ENCODE measurements at regions not wholly inside any gene's neighbourhood (a gene's known extent, or its start where the extent isn't known, plus 50 kb on each side); places are given as distances from the start of the nearest gene placed in this dataset.

DNA sequence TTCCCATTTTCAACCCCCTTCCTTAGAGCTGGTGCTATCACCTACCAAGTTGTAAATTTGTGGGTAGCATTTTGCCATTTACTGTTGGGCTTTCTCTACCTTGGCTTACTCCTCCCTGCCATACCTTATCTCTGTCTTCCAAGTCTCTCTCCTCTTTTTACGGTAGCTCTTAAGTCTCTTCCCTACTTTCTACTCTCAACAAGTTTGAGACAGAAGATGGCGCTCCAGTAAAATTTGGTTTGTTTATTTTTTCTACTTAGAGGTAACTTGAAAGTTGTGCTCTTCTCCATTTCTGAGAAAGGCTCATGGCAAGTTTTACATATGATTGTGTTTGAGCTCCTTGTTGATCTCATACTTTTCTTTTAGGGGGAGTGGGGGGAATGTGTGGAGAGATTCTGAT lies 1508.1 kb downstream of the TECRL start:
- Histone ChIP-seq H3K9me1 (ENCODE audit: control insufficient read depth, extremely low read depth, insufficient read depth, low read length) (no peaks in the 10 kb centered on the region), H3K79me2 (ENCODE audit: control insufficient read depth, insufficient read depth, low read length) (no peaks in the 10 kb centered on the region), H3K27me3 (ENCODE audit: control insufficient read depth, extremely low read depth, insufficient read depth, low read length) (no peaks in the 10 kb centered on the region), H3K4me3 (ENCODE audit: control insufficient read depth in 2 of 3, extremely low read depth in 1 of 3, insufficient read depth in 2 of 3, low read depth in 1 of 3, low read length in 3 of 3) (no peak overlapping the region), H3K4me1 (ENCODE audit: control insufficient read depth, extremely low read depth, insufficient read depth, low read length) (no peaks in the 10 kb centered on the region), H2AFZ (ENCODE audit: control insufficient read depth, low read length) (no peak overlapping the region), H3K9me3 (ENCODE audit: control insufficient read depth, low read depth, low read length) (no peaks in the 10 kb centered on the region), H3K27ac (ENCODE audit: control insufficient read depth, insufficient read depth, low read length) (no peak overlapping the region), H4K20me1 (ENCODE audit: control insufficient read depth, extremely low read depth, insufficient read depth, low read length) (no peaks in the 10 kb centered on the region), H3K4me2 (ENCODE audit: control insufficient read depth, extremely low read depth, insufficient read depth, low read depth, low read length) (no peak overlapping the region), H3K36me3 (ENCODE audit: control insufficient read depth in 2 of 2, extremely low read depth in 1 of 2, insufficient read depth in 2 of 2, low read length in 2 of 2) (no peaks in the 10 kb centered on the region), H3K9ac (ENCODE audit: control insufficient read depth, extremely low read depth, insufficient read depth, low read length) (no peak overlapping the region)
- dilution Hi-C loops (cut with MboI; ENCODE audit: extremely low pct_ligation_motif_present, low sequenced_read_pairs): no loop called here
- no peak for DNase-seq (ENCODE audit: low read depth, low spot score)
- FAIRE-seq: no peak
- TF ChIP-seq EZH2 (IDR thresholded peaks at IDR 0.05; ENCODE audit: low read length): no peak
- TF ChIP-seq, protein P1, sequence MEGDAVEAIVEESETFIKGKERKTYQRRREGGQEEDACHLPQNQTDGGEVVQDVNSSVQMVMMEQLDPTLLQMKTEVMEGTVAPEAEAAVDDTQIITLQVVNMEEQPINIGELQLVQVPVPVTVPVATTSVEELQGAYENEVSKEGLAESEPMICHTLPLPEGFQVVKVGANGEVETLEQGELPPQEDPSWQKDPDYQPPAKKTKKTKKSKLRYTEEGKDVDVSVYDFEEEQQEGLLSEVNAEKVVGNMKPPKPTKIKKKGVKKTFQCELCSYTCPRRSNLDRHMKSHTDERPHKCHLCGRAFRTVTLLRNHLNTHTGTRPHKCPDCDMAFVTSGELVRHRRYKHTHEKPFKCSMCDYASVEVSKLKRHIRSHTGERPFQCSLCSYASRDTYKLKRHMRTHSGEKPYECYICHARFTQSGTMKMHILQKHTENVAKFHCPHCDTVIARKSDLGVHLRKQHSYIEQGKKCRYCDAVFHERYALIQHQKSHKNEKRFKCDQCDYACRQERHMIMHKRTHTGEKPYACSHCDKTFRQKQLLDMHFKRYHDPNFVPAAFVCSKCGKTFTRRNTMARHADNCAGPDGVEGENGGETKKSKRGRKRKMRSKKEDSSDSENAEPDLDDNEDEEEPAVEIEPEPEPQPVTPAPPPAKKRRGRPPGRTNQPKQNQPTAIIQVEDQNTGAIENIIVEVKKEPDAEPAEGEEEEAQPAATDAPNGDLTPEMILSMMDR (optimal IDR thresholded peaks at IDR 0.05 in 1 of 3, IDR thresholded peaks at IDR 0.05 in 1 of 3, conservative IDR thresholded peaks at IDR 0.05 in 1 of 3; ENCODE audit: extremely low read depth in 1 of 3, insufficient read depth in 2 of 3, low read length in 3 of 3): no peak

DNA sequence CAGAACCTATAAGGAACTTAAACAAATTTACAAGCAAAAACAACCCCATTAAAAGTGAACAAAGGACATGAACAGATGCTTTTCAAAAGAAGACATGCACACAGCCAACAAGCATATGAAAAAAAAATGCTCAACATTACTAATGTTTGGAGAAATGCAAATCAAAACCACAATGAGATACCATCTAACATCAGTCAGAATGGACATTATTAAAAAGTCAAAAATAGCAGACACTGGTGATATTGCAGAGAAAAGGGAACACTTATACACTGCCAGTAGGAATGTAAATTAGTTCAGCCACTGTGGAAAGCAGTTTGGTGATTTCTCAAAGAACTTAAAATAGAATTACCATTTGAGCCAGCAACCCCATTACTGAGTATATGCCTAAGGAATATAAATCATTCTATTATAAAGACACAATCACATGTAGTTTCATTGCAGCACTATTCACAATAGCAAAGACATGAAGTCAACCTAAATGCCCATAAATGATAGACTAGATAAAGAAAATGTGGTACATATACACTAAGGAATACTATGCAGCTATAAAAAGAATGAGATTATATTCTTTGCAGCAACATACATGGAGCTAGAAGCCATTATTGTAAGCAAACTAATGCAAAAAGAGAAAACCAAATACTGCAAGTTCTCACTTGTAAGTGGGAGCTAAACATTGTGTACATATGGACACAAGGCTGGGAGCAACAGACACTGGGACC lies 1509.4 kb downstream of the TECRL start:
- H3K4me1 ChIP-seq (ENCODE audit: control insufficient read depth, extremely low read depth, insufficient read depth, low read length): no peaks in the 10 kb centered on the region
- no peak overlapping the region for H3K9ac ChIP-seq (ENCODE audit: control insufficient read depth, extremely low read depth, insufficient read depth, low read length)
- no peak for DNase-seq (ENCODE audit: low read depth, low spot score)
- no peak overlapping the region for H3K27ac ChIP-seq (ENCODE audit: control insufficient read depth, insufficient read depth, low read length)
- no peak overlapping the region for H3K4me2 ChIP-seq (ENCODE audit: control insufficient read depth, extremely low read depth, insufficient read depth, low read depth, low read length)
- H3K79me2 ChIP-seq (ENCODE audit: control insufficient read depth, insufficient read depth, low read length): no peaks in the 10 kb centered on the region
- H3K4me3 ChIP-seq (ENCODE audit: control insufficient read depth in 2 of 3, extremely low read depth in 1 of 3, insufficient read depth in 2 of 3, low read depth in 1 of 3, low read length in 3 of 3): no peak overlapping the region
- H3K9me3 ChIP-seq (ENCODE audit: control insufficient read depth, low read depth, low read length): no peaks in the 10 kb centered on the region
- H3K27me3 ChIP-seq (ENCODE audit: control insufficient read depth, extremely low read depth, insufficient read depth, low read length): no peaks in the 10 kb centered on the region
- dilution Hi-C loops (cut with MboI; ENCODE audit: extremely low pct_ligation_motif_present, low sequenced_read_pairs): no loop called here
- FAIRE-seq: no peak
- no peaks in the 10 kb centered on the region for H4K20me1 ChIP-seq (ENCODE audit: control insufficient read depth, extremely low read depth, insufficient read depth, low read length)
- no peaks in the 10 kb centered on the region for H3K36me3 ChIP-seq (ENCODE audit: control insufficient read depth in 2 of 2, extremely low read depth in 1 of 2, insufficient read depth in 2 of 2, low read length in 2 of 2)
- H3K9me1 ChIP-seq (ENCODE audit: control insufficient read depth, extremely low read depth, insufficient read depth, low read length): no peaks in the 10 kb centered on the region
- H2AFZ ChIP-seq (ENCODE audit: control insufficient read depth, low read length): no peak overlapping the region
- TF ChIP-seq, protein P1 (optimal IDR thresholded peaks at IDR 0.05 in 1 of 3, IDR thresholded peaks at IDR 0.05 in 1 of 3, conservative IDR thresholded peaks at IDR 0.05 in 1 of 3; ENCODE audit: extremely low read depth in 1 of 3, insufficient read depth in 2 of 3, low read length in 3 of 3): no peak
- TF ChIP-seq EZH2 (IDR thresholded peaks at IDR 0.05; ENCODE audit: low read length): no peak

All from keratinocyte (primary cell).